ENCODE measurements at regions not wholly inside any gene's neighbourhood (a gene's known extent, or its start where the extent isn't known, plus 50 kb on each side); places are given as distances from the start of the nearest gene placed in this dataset.

DNA sequence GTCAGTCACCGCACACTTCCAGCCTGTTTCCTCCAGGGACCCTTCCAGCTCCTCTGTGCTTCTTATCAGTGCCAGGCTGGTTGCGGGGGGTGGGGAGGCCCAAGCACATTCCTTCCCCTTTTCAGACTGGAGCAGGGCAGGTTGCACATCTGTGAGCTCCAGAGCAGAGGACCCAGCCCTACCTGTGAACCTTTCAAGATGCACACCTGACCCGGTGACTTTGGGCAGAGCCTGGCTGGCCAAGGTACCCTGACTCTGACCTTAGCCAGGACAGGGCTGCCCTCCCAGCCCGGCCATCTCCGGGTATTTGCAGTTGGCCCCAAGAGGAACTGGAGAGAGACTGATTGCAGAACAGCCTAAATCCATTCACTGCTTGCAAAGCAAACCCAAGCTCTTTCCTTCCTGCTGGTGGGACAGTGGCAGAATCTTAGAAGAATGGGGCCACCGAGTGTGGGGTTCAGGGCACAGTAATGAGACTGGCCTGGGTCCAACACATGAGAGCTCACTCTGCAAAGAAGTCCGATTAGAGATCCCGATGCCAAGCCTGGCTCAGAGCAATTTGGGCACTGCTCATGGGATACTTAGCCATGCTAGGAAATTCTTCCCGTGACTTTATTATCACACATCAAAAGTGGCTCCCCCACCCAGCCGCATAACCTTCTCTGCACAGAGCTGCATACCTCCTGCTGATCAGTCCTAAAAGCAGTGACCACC lies 64.7 kb upstream of the CCND1 start (continued):
- TF ChIP-seq, protein P1, sequence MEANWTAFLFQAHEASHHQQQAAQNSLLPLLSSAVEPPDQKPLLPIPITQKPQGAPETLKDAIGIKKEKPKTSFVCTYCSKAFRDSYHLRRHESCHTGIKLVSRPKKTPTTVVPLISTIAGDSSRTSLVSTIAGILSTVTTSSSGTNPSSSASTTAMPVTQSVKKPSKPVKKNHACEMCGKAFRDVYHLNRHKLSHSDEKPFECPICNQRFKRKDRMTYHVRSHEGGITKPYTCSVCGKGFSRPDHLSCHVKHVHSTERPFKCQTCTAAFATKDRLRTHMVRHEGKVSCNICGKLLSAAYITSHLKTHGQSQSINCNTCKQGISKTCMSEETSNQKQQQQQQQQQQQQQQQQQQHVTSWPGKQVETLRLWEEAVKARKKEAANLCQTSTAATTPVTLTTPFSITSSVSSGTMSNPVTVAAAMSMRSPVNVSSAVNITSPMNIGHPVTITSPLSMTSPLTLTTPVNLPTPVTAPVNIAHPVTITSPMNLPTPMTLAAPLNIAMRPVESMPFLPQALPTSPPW (CRISPR knock-in tag; IDR thresholded peaks at IDR 0.05): peak; percentile 79
- TF ChIP-seq SNRNP70 (optimal IDR thresholded peaks at IDR 0.05; ENCODE audit: low read depth, low read length): no peak
- TF ChIP-seq TCFL5 (CRISPR knock-in tag; conservative IDR thresholded peaks at IDR 0.05): no peak
- peak; percentile 63 for TF ChIP-seq GATA2 (CRISPR knock-in tag; IDR thresholded peaks at IDR 0.05)
- TF ChIP-seq ZNF133 (CRISPR knock-in tag; IDR thresholded peaks at IDR 0.05): no peak
- no peak for TF ChIP-seq NR2C1 (IDR thresholded peaks at IDR 0.05)
- no peak for TF ChIP-seq NR2C1 (tag; IDR thresholded peaks at IDR 0.05)
- TF ChIP-seq BCOR (IDR thresholded peaks at IDR 0.05): no peak
- TF ChIP-seq ZNF140 (CRISPR knock-in tag; IDR thresholded peaks at IDR 0.05): no peak
- TF ChIP-seq, protein P2, sequence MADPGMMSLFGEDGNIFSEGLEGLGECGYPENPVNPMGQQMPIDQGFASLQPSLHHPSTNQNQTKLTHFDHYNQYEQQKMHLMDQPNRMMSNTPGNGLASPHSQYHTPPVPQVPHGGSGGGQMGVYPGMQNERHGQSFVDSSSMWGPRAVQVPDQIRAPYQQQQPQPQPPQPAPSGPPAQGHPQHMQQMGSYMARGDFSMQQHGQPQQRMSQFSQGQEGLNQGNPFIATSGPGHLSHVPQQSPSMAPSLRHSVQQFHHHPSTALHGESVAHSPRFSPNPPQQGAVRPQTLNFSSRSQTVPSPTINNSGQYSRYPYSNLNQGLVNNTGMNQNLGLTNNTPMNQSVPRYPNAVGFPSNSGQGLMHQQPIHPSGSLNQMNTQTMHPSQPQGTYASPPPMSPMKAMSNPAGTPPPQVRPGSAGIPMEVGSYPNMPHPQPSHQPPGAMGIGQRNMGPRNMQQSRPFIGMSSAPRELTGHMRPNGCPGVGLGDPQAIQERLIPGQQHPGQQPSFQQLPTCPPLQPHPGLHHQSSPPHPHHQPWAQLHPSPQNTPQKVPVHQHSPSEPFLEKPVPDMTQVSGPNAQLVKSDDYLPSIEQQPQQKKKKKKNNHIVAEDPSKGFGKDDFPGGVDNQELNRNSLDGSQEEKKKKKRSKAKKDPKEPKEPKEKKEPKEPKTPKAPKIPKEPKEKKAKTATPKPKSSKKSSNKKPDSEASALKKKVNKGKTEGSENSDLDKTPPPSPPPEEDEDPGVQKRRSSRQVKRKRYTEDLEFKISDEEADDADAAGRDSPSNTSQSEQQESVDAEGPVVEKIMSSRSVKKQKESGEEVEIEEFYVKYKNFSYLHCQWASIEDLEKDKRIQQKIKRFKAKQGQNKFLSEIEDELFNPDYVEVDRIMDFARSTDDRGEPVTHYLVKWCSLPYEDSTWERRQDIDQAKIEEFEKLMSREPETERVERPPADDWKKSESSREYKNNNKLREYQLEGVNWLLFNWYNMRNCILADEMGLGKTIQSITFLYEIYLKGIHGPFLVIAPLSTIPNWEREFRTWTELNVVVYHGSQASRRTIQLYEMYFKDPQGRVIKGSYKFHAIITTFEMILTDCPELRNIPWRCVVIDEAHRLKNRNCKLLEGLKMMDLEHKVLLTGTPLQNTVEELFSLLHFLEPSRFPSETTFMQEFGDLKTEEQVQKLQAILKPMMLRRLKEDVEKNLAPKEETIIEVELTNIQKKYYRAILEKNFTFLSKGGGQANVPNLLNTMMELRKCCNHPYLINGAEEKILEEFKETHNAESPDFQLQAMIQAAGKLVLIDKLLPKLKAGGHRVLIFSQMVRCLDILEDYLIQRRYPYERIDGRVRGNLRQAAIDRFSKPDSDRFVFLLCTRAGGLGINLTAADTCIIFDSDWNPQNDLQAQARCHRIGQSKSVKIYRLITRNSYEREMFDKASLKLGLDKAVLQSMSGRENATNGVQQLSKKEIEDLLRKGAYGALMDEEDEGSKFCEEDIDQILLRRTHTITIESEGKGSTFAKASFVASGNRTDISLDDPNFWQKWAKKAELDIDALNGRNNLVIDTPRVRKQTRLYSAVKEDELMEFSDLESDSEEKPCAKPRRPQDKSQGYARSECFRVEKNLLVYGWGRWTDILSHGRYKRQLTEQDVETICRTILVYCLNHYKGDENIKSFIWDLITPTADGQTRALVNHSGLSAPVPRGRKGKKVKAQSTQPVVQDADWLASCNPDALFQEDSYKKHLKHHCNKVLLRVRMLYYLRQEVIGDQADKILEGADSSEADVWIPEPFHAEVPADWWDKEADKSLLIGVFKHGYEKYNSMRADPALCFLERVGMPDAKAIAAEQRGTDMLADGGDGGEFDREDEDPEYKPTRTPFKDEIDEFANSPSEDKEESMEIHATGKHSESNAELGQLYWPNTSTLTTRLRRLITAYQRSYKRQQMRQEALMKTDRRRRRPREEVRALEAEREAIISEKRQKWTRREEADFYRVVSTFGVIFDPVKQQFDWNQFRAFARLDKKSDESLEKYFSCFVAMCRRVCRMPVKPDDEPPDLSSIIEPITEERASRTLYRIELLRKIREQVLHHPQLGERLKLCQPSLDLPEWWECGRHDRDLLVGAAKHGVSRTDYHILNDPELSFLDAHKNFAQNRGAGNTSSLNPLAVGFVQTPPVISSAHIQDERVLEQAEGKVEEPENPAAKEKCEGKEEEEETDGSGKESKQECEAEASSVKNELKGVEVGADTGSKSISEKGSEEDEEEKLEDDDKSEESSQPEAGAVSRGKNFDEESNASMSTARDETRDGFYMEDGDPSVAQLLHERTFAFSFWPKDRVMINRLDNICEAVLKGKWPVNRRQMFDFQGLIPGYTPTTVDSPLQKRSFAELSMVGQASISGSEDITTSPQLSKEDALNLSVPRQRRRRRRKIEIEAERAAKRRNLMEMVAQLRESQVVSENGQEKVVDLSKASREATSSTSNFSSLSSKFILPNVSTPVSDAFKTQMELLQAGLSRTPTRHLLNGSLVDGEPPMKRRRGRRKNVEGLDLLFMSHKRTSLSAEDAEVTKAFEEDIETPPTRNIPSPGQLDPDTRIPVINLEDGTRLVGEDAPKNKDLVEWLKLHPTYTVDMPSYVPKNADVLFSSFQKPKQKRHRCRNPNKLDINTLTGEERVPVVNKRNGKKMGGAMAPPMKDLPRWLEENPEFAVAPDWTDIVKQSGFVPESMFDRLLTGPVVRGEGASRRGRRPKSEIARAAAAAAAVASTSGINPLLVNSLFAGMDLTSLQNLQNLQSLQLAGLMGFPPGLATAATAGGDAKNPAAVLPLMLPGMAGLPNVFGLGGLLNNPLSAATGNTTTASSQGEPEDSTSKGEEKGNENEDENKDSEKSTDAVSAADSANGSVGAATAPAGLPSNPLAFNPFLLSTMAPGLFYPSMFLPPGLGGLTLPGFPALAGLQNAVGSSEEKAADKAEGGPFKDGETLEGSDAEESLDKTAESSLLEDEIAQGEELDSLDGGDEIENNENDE (IDR thresholded peaks at IDR 0.05; ENCODE audit: low read depth, low read length): no peak
- TF ChIP-seq MAX (CRISPR knock-in tag; IDR thresholded peaks at IDR 0.05): peak; percentile 51
- no peak for TF ChIP-seq ZC3H4 (CRISPR knock-in tag; IDR thresholded peaks at IDR 0.05; ENCODE audit: borderline replicate concordance)
- TF ChIP-seq ESRRB (CRISPR knock-in tag; IDR thresholded peaks at IDR 0.05; ENCODE audit: borderline replicate concordance): no peak
- no peak for TF ChIP-seq TRIM25 (IDR thresholded peaks at IDR 0.05; ENCODE audit: borderline replicate concordance)
